COLO829 (cell line): ENCODE measurements at regions not wholly inside any gene's neighbourhood (a gene's known extent, or its start where the extent isn't known, plus 50 kb on each side); places are given as distances from the start of the nearest gene placed in this dataset.
"Not testable (repeated sequence)": the region's sequence is repeated elsewhere in the genome, so short reads cannot be mapped to it uniquely, and the experiment has no call there.

Experiments used
- DNase-seq: peaks from one replicate; pipeline ENCODE4 v3.0.0; 2012; ENCODE audit warnings: low spot score

DNA sequence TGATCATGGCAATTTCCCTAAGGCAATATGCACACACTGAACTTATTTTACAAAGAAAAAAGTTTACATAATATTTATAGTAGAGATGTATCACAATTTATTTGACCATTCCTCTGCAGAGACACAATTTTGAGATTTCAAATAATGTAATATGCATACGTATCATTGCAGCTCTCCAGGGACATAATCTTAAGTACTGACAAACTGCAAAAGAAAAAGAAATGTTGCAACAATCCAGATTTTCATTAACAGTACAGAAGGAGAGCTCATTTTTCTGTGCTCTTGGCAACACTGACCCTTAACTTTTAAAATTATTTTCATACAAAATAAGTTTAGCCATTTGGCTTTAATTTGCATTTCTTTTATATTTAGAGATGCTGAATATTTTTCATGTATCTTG lies 710.2 kb upstream of the SLC39A10 start:
- no peak for DNase-seq

DNA sequence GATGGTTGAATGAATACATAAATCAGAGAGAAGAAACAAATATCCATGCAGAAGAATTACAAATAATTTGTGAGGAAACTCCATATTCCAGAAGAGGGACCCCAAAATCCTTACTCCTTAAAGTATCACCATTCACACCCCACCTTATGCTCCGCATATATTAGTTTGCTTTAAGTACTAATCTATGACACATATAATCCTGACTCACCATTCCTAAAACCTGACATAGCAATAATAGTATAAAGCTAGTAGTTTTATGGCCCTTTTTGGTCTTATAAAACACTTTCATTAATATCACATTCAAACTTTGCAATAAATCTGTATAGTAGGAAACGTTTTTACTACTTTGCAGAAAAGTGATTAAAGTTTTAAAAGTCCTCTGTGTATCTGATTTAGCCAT lies 719.0 kb upstream of the SLC39A10 start:
- DNase-seq = no peak

GRCh38 chr2:194927489-194927888 lies 729.5 kb upstream of the SLC39A10 start:
- DNase-seq = no peak

DNA sequence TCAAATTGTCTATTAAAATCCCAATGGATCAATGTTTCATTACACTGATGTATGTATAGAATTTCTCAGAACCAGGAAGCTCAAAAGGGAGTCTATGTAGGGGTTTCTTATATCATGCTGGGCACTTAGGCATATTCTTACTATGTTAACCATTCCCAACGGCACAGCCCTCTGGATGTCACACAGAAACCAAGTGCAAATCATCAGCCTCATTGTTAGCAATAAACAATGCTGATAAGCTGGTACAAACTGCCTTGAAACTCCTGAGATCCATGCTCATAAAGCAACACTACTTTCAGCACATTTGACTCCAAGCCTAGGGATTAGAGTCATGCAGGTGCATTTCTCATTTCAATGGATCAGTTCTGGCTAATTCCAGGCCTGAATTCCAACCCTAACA lies 730.2 kb upstream of the SLC39A10 start:
- no peak for DNase-seq

DNA sequence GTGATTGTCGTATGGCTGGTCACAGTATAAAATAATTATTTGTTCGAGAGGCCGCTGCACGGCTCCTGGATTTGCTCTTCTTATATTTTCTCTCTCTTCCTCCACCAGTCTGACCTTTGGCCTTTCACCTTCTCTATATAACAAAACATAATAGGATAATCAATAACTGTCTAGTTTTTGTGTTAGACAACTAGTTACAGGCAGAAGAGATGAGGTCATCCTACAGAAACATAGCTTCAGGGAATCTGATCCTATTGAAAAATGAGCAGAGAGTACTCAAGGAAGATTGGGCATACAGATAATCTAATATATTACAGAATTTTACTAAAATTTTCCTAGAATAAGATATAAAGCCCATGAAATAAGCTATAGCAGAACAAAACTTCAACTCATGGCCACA lies 731.3 kb upstream of the SLC39A10 start:
- no peak for DNase-seq

DNA sequence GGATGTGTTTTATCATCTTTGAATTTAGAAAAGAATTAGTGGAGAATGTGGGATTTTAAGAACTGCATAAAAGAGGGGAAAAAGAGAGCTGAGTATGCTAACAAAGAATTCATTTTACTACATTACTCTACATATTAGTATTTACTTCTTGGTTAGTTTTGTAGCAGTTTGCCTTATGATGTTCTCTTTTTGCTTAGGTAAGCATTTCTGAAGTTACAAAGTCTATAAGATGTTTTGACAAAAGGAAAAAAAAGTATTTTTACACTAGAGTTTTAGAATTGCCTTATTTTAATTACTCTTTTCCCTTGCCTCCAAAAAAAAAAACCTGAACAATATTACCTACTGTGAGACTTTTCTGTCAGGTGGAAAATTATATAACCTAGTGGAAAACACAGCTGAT lies 739.5 kb upstream of the SLC39A10 start:
- no peak for DNase-seq

- no peak for DNase-seq
Observed at GRCh38 chr2:194915485-194915884, 741.5 kb upstream of the SLC39A10 start.

DNA sequence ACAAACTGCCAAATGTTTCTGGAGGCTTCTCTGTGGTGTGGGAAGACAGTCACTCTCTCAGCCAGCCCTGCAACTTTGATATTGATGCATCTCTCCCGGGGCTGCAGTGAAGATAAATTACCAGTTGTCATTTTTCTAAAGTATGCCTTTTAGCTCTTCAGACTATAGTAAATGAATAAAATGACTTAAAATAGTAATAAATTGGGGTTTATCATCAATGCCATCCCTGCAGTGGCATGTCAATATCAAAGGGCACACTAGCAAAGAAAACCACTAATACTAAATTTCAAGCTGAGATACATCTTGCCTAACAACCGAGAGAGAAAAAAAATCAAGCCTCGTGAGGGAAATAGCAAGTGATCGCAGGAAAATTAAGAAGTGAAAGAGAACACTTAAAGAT lies 749.5 kb upstream of the SLC39A10 start:
- no peak for DNase-seq

DNA sequence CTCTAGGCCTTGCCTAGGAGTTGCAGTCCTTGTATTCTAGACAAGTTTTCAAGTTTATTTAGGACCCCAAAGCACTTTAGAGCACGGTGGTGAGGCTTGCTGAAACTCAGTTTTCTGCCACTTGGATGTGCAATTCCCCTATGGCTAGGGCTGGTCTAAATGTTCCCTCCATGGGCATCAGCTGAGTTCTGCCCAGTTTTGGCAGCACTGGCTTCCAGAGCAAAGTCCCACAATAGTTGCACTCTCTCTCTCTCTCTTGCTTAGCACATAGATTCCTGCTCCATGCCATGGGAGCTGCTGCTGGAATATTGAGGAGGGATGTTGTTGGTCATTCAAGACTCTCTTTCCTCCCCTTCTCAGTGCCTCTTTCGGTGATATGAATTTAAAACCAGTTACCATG lies 760.2 kb upstream of the SLC39A10 start:
- DNase-seq = no peak

DNA sequence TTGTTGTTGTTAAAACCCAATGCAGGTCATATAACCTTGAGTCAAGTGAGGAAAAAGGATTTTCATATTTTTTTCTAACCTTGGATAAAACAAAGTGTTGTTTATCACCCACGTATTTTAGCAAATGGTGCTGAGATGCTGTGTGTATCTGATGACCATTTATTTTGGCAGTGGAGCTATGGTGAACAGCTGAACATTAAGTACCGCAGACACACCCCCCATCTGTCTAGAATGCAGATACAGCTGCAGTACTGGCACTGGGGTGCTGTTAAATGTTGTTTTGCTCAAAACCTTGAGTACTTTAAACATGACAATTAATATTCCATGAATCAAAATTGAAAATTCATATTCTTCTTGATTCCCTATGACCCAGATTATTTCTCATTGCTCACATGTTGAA lies 773.3 kb upstream of the SLC39A10 start:
- no peak for DNase-seq

DNA sequence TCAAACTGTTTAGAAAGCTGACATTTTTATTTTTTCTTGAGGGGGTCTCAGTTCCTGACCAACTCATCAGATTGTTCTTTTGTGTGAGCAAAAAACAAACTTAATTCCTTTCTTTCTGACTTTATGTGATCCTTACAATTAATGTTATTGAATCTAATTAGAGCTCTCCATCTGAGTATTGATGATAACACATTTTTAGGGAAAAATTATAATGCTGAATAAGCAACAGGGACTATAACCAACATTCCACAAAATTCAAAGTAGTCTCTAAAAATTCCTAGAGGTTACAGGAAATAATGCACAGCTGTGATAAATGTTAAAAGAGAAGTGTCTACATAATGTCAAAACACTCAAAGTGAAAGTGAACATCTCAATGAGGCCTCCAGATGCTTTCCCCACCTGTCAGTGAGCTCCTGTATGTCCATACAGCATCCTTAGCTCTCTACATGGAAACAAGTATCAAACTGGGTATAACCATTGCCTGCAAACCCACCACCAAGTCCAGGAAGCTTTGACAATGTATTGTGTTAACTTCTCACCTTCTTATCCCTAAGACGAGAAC lies 786.0 kb upstream of the SLC39A10 start:
- DNase-seq = no peak

DNA sequence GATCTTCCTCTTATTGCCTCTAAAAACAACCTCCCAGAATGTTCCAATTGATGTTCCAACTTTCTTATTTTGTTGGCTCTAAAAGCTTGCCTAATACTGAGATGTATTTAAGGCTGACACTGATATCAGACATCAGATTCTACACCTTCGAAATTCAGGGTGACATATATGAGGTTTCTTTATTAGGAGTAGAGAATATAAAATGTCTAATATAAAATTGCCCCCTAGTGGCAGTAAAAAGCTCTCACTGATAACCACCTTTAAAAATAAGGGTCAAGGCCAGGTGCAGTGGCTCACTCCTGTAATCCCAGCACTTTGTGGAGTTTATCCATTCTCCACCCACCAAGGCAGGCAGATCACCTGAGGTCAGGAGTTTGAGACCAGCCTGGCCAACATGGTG lies 789.7 kb upstream of the SLC39A10 start:
- peak; percentile 4 for DNase-seq

DNA sequence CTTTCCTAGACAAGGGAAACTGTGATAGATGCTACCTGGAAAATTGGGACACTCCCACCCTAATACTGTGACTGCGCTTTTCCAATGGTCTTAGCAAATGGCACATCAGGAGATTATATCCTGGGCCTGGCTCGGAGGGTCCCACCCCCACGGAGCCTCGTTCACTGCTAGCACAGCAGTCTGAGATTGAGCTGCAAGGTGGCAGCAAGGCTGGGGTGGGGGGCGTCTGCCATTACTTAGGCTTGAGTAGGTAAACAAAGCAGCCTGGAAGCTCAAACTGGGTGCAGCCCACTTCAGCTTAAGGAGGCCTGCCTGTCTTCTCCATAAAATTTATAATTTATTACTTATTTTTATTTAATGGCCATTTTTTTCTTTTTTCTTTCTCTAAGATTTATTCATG lies 802.1 kb upstream of the SLC39A10 start:
- no peak for DNase-seq

GRCh38 chr2:194842871-194843270 lies 814.2 kb upstream of the SLC39A10 start:
- no peak for DNase-seq

GRCh38 chr2:194834371-194834770 lies 822.7 kb upstream of the SLC39A10 start:
- not testable (repeated sequence) for DNase-seq

DNA sequence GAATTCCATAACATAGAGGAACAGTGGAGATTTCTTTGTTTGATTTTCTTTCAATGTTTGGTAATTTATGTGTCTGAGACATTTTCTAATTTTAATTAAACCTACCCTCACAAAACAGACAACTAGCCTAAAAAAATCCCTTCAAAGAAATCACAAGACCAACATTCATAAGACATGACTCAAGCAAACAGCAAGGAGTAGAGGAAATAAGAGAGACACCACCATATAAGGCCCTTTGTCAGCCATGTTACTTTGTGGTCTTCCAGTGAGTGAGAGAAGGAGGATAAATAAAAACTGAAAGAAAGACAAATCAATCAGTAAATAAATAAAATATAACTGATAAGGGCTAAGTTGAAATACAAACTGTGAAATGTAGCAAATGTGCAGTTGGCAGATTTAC lies 830.8 kb upstream of the SLC39A10 start:
- peak; percentile 7 for DNase-seq

GRCh38 chr2:194824450-194824849 lies 832.6 kb upstream of the SLC39A10 start:
- DNase-seq = no peak

DNA sequence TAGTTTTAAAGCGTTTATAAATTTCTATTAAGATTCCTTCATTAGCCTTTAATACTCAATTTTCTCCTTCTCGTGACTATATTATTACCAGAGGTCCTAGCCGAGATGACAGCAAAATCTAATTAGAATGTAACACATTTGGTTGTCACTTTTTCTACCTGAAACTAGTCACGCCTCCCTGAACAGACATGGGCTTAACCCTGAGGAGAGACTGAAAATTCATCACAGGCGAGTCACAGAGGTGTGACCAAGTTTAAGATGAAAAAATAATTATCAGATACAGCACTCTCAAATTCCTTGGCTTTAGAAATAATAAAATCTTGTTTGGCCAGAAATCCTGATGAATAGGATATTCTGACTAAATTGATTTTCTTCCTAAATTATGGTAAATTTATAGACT lies 834.4 kb upstream of the SLC39A10 start:
- no peak for DNase-seq

DNA sequence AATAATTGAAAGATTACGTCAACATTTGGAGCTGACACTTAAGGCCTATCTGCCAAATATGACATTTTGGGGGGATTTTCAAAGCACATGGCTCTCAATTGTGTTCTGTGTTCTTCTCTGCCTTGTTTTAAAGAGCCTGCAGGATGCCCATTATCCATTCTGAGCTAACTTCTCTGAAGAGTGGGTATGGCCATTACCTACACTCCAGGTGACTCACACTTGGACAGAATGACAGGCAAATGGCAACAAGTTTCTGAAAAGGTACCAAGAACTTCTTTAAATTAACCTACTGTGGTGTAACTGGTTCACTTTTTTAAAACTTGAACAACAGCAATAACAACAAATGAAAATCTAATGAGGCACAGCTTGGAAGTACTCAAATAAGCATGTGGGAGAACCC lies 834.9 kb upstream of the SLC39A10 start:
- DNase-seq = no peak

- DNase-seq = no peak
Observed at GRCh38 chr2:194819367-194819766, 837.7 kb upstream of the SLC39A10 start.

- no peak for DNase-seq
Observed at GRCh38 chr2:194815475-194815874, 841.6 kb upstream of the SLC39A10 start.

DNA sequence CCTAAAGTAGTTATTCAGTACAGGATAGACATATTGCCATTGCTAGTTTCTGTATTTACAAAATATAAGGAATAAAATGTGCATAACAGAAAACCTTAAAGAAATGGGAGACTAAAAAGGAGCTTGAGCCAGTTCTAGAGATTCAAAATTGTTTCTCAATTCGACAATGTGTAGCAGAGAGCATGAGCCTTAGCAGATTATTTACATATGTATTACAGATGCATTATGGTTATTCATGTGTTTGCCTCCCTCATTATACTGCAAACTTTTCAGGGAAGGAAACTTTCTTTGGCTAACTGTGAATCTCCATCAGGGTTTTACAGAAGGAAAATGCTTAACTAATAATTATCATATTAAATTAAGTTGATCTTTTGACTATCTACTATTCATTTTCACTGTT lies 854.4 kb upstream of the SLC39A10 start:
- no peak for DNase-seq

GRCh38 chr2:194787071-194787470 lies 870.0 kb upstream of the SLC39A10 start:
- DNase-seq = not testable (repeated sequence)

DNA sequence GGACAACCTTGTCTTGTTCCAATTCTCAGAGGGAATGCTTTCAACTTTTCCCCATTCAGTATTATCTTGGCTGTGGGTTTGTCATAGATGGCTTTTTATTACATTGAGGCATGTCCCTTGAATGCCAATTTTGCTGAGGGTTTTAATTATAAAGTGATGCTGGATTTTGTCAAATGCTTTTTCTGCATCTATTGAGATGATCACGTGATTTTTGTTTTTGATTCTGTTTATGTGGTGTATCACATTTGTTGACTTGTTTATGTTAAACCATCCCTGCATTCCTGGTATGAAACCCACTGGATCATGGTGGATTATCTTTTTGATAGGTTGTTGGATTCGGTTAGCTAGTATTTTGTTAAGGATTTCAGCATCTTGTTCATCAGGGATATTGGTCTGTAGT lies 885.6 kb upstream of the SLC39A10 start:
- not testable (repeated sequence) for DNase-seq

DNA sequence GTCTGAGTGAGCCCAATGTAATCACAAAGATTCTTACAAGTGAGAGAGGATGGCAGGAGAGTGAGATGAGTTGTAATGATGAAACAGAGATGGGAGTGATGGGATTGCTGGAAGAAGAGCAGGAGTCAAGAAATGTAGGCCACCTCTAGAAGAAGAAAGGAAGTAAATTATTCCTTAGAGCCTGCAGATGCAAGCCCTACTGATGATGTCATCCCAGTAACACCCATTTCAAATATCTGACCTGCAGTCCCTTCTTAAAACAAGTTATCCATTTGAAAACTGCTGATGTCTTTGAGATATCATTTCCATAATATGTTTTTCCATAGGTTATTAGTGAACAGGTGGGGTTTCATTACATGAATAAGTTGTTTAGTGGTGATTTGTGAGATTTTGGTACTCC lies 888.0 kb upstream of the SLC39A10 start:
- DNase-seq = no peak
